B cell (primary cell): ENCODE measurements at regions not wholly inside any gene's neighbourhood (a gene's known extent, or its start where the extent isn't known, plus 50 kb on each side); places are given as distances from the start of the nearest gene placed in this dataset.

Experiments
- EZH2 ChIP-seq: IDR thresholded peaks from 2 replicates; pipeline ENCODE4 v1.6.1; 2012; ENCODE audit warnings: borderline replicate concordance, low read depth, mild to moderate bottlenecking, moderate library complexity, low read length; ENCODE audit not compliant: insufficient read depth, poor library complexity, severe bottlenecking
- TF ChIP-seq, protein P1 (sequence below): fragments of 200-600 bp; IDR thresholded peaks from one replicate; pipeline ENCODE4 v1.8.0; 2022; ENCODE audit warnings: antibody characterized with exemption, mild to moderate bottlenecking

DNA sequence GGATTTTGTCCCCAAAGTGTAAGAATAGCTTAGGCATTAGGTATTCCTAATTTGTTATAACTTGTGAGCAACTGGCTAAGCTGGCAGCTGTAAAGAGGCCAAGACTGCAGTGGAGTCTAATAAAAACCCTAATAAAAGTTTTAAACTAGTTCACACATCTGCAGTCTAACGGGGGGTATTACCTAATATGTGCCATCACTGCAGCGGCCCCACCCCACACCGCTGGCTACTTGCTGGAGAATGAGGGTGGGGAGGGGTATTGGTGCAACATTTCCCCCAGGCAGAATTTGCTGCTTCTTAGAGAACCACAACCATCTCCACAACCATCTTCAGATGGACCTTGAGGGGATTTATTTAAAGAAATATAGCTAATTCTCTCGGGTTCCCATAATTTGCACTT, 135.0 kb downstream of the ZC3H11B start:
- TF ChIP-seq, protein P1, sequence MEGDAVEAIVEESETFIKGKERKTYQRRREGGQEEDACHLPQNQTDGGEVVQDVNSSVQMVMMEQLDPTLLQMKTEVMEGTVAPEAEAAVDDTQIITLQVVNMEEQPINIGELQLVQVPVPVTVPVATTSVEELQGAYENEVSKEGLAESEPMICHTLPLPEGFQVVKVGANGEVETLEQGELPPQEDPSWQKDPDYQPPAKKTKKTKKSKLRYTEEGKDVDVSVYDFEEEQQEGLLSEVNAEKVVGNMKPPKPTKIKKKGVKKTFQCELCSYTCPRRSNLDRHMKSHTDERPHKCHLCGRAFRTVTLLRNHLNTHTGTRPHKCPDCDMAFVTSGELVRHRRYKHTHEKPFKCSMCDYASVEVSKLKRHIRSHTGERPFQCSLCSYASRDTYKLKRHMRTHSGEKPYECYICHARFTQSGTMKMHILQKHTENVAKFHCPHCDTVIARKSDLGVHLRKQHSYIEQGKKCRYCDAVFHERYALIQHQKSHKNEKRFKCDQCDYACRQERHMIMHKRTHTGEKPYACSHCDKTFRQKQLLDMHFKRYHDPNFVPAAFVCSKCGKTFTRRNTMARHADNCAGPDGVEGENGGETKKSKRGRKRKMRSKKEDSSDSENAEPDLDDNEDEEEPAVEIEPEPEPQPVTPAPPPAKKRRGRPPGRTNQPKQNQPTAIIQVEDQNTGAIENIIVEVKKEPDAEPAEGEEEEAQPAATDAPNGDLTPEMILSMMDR: no peak
- TF ChIP-seq EZH2: no peak
